HG03175 (cell line): ENCODE measurements at regions not wholly inside any gene's neighbourhood (a gene's known extent, or its start where the extent isn't known, plus 50 kb on each side); places are given as distances from the start of the nearest gene placed in this dataset.

Experiments used
- ATAC-seq: cut with Tn5 transposase; IDR thresholded peaks from one replicate; pipeline ENCODE4 v1.9.1; 2021; ENCODE audit warnings: mild to moderate bottlenecking, moderate library complexity; ENCODE audit not compliant: unreplicated experiment

DNA sequence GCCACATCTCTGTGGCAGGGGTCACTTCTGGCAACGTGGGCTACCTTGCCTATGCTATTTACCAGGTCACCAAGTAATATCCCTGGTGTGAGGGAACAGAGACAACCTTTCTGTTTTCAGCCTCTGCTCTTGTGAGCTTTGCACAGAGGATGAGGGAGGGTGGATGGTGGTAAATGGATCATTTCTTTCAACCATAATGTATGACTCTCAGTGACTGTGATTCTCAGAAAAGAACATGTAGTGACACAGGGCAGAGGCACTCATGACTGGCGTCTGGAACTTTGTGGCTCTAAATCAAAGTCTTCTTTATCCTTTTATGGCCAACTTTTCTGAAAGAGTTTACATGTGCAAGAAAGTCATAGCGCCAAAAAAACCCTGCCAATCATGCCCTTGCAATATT is 153.5 kb upstream of the USP24 start:
- ATAC-seq = no peak

DNA sequence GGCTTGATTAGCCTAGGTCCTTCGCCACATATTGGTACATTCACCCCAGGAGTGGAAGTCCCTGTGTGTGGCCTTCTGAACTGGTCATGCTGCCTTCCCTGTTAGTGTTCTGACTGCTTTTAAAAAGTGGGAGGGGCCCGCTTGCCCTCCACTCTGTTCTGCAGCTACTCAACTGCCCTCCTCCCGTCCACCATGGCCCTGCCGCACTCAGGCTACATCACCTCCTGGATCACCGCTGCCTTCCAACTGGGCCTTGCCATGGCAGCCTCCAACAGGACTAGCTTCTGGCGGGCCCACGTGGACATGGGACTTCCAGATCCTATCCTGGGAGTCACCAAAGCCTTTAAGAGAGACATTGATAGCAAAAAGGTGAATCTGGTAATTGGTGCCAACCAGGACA is 152.1 kb upstream of the USP24 start:
- ATAC-seq = no peak

DNA sequence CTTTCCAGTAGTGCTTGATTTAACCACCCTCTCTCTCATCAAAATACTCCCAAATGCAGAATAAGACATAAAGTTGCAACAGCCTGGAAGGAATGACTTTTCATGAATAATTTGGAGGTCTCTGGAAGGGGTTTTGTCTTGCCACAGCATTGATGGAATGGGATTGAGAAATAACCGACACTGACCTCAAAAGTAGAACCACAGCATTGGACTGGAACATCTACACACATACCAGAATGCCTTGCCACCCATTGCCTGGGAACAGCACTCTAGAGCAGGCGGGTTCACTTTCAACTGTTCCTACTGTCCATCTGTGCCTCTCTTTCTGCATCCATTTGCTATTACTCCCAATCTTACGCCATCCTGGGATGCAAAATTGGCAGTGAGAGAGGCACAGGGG is 149.1 kb upstream of the USP24 start:
- ATAC-seq = no peak

DNA sequence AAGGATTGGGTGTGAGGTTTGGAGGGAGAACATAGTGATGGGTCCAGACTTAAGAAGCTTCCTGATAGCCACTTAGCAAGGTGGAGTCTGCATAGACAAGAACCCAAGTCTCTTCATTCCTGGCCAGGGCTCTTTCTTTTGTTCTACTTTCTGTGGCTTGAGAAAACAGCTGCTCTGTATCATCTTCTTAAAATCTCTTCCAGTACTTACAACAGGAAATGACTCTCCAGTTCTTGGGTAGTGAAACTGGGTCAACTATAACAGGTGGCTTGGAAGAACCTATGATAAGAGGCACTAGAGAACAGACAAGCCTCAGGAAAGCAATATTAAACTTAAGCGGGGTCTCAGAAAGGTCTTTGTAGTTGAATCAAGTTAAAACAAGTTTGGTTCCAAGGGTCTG is 148.1 kb upstream of the USP24 start:
- ATAC-seq = no peak

DNA sequence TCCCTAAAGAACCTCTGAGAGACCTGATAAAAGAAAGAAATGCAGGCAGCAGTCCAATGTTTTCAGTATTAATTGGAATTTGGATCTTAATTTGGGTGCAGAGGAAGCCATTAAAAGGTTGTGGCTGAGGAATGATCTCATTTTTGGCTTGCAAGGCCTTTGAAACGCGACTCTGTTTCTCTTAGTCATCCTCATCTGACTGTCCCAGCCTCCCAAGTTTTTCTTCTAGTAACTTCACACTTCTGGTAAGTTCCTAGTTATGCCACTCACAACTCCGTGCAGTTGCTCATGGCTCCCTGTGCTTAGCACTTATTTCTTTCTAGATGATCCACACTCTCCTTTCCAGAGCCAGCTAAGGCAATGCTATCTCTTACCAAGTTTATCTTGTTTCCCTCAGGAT is 147.4 kb upstream of the USP24 start:
- no peak for ATAC-seq

DNA sequence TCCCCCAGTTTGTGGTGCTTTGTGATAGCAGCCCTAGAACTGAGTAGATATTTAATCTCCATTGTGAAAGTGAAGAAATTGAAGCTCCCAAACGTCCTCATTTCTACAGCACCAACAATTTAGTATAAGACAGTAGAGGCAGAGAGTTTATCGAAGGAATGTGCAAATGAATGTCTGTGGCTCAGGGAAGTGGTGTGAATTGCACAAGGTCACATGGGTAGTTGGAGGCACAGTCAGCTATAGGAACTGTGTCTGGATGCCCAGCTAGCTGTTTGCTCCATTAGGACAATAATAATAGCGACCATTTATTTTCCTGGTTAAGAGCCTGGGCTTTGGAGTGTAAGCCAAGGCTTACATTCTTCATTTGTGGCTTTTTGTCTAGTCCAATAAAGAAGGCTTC is 144.4 kb upstream of the USP24 start:
- no peak for ATAC-seq

DNA sequence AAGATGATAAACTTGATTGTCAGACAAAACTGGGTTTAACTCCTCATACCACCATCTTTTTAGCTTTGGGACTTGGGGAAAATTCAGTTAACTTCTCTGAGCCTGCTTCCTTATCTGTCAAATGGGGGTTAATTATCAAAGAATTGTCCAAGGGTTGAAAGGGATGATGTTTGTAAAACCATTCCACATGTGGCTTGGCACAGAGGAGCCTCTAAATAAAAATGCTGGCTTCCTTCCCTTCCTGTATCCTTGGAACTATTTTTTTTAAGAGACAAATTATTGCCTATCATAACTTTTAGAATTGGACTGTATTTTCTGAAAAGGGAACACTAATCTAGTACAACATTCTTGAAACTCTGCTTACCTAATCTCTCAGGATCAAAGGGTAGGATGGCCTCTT is 143.4 kb upstream of the USP24 start:
- no peak for ATAC-seq

DNA sequence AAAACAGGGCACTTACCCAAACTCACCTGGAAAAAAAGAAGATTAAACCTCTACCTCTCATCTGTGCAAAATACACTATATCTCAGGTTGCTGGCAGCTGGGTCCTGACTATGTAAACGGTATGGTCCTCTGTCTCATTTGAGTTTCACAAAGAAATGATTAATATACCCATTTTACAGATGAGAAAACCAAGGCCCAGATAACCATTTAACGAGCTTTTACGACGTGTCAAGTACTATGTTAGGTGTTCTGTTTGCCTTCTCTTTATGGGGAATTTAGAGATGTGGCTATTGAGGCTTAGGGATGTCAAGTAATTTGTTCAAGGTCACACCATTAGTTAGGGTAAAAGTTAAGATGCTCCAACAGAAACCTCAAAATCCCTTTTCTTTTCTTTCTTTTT is 140.4 kb upstream of the USP24 start:
- ATAC-seq = no peak

DNA sequence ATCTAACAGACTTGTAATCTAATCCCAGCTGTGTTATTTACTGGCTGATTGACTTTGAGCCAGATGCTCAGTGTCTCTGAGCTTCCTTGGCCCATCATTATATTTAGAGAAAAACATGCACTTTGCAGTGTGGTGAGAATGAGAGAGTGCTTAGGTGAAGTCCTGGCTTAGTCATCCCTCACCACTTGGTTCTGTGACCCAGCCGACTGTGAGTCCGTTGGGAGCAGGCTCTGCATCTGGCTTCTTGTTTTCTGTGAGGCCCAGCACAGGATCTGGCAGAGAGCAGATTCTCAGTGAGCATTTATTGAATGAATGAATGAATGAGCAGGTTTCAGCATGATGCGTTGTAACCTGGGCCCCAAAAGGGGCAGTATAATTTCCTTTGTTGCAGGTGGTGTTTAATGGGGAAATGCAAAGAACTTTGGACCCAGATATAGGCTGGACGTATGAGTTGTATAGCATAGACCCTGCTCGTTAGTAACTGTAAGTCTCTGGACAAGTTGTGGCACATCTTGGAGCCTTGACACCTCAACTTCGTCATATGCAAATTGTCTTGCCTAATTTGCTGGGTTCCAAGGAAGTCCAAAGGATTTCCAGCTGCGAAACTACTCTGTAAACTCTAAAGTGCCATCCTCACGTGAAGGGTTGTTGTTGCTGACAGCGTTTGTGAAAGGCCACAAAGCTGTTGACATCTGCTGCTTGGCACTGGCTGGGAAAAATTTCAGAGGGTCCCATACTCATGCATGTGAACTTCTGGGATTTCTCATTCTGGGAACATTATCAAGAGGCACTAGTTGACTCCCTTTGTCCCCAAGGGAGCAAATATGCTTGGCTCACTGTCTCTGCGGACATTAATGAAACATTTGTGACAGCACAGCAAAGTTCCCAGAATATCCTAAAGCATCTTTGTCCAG is 138.8 kb upstream of the USP24 start:
- no peak for ATAC-seq

DNA sequence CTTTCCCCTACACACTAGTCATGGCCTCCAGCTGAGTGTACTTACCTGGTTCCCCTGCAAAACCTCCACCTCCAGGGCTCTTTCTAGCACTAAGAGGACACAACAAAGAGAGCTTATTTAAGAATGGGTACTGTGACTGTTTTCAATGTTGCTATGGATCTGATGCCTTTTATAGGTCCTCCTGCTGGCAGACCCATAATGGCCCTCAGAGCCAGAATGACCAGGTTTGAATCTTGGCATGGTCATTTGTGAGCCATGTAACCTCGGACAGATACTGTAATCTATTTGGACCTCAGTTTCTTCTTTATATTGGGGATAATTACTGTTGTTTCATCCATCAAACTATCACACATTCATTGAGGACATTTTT is 137.6 kb upstream of the USP24 start:
- ATAC-seq = no peak

DNA sequence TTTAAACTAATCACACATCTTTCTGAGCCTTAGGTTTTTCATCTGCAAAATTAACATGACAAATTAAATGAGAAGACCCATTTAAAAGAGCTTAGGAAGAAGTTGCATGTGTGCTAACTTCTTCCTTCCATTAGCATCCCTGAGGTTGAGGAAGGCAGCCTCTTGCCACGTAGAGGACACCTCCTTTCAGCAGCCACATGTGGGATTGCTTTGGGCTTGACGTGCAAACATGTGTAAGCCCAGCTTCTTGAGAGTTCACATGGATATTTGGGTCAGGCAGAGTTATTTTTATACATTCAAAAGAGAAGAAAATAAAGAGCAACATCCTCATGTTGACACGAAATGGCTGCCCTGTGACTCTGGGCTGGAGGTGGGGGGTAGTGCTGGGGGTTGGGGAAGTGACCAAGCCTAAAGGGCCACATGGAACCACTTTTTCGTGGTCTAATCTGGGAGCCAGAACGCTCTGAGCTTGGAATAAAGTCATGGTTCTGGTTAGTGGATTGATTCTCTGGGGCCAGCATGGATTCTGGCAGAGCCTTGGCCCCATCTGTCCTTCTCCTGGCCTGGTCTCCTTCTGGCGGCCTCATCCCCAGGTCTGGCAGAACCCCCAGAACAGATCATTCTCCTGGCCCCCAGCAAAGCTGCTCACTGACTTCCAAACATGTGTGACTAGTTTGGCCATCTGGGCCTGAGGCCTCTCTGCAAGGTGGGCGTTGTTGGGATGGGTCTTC is 137.1 kb upstream of the USP24 start:
- no peak for ATAC-seq

DNA sequence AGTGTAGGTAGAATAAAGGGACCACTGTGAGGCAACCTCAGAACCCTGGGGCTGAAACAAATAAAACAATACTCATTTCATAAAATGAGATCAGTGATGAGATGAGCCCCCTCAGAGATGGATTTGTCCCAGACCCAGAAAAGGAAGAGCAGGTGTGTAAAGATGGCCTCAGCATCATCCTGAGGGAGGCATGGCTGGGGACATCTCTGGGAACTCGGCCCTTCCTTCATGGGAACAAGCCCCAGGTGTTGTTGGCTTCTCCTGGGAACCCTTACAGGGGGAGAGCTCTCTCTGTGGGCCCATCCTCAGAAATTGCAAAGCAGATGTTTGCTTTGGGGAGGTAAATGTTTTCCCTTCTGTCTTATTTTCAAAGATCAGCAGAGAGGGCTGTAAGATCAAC is 133.2 kb upstream of the USP24 start:
- no peak for ATAC-seq

DNA sequence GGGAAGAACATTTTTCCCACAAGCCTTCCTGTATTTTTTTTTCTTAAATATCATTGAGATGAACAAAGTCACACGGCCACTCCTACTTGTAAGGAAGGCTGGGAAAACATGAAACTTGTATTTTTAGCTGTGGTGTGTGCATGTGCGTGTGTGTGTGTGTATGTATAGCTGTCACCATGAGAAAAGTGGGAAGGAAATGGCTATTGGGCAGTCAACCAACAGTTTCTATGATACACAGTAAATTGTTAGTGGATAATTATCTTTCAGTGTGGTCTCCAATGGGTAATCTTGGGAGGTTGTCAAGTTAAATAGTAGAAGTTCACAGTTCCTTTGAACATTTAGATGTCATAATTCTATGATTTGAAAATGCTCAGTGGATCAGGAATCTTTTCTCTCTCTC is 132.7 kb upstream of the USP24 start:
- no peak for ATAC-seq

DNA sequence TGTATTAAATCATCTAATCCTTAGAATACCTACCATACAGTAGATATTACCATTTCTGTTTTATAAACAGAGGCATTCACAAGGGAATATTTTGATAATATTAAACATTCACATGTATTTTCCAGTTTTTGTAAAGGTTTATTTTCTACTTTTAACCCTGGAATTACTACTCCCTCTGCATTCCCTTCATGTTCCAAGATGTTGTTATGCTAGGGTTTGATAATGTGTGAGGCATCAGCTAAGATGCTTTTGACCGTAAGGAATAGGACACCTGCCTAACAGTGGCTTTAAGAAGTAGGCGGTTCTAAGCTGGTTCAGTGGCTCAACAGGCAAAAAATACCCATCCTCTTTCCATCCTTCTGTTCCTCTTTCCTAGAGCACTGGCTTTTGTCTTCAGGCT is 131.9 kb upstream of the USP24 start:
- ATAC-seq = no peak

DNA sequence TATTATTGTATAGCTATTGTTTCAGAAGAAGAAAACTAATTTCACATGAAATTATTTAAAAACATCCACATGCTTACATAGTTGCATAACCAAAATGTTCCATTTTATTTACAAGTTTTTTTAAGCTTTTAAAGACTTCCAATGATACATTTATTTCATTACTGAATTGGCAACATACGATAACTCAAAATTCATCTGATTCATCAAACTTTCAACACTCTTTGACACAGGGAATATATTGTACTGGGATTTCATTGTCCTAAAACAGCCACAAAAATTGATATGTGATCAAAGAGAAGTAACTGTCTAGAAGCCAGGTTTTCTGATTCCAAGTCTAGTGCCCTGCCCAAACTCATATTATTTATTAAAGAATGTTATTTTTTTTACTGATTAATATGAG is 131.4 kb upstream of the USP24 start:
- ATAC-seq = no peak

DNA sequence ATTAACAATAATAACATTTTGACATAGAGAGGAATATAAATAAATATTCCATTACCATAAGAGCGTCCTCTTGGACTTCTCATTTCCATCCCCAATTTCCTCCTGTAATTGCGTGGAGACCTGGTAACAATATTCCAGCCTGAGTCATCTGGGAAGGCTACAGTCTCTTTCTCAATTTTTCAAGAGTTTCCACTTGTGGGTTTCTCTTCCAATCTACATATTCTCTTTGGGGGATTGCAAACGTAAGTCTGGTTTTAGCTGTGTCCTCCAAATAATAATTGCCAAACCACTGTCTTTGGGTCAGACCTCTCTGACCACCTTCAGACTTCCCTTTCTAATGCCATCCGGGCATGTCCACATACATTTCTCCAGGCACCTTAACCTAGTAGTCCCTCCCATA is 124.5 kb upstream of the USP24 start:
- ATAC-seq = no peak

DNA sequence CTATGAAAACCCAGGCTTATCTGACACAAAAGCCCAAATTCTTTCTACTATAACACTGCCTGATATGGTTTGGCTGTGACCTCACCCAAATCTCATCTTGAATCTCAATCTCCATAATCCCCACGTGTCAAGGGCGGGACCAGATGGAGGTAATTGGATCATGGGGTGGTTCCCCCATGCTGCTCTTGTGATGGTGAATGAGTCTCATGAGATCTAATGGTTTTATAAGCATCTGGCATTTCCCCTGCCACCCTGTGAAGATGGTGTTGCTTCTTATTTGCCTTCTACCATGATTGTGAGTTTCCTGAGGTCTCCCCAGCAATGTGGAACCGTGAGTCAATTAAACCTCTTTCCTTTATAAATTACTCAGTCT is 123.3 kb upstream of the USP24 start:
- no peak for ATAC-seq

DNA sequence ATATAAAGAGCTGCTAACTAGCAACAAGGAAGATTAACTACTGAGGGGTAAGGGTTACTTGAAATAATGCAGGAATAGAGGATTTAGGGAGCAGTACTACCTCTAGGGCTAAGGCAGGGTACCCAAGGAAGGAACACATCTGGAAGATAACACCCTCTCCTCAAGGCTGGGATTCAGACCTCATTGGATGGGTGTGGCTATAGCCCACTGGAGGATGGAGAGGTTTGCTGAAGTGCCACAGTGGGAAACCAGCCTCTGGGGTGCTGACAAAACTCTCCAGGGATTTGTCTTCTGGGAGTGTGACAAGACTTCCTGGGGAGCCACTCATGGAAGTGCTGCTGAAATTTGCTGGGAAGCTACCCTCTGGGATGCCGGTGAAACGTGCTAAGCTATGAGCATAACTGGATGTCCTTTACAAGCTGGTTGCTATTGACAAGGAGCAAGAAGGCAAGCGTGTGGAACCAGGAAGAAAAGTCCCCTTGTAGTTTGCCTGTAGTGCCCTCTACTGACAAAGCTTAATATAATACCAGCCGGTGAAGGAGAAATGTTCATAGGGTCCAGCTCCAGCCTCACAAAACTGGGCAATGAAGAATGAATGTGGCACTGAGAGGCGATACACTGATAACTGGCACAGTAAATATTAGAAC is 122.8 kb upstream of the USP24 start:
- ATAC-seq = peak; percentile 67

DNA sequence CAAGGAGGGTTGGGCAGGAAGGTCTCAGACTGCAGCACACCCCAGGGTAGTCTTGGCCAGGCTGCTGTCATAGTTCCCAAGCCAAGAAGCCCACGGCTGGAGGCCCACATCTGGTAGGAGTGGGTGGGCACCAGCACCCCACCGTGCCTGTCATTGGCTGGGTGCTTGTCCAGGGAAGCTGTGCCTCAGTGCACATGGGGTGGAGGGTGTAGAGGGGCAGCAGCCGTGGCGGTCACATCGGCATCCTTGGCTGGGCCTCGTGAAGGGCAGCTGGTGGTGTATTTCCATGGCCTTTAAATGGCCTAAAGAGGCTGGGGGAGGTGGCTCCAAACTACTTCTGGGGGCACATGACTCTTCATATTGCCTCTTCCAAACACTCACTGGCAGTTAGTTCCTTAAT is 119.6 kb upstream of the USP24 start:
- no peak for ATAC-seq

DNA sequence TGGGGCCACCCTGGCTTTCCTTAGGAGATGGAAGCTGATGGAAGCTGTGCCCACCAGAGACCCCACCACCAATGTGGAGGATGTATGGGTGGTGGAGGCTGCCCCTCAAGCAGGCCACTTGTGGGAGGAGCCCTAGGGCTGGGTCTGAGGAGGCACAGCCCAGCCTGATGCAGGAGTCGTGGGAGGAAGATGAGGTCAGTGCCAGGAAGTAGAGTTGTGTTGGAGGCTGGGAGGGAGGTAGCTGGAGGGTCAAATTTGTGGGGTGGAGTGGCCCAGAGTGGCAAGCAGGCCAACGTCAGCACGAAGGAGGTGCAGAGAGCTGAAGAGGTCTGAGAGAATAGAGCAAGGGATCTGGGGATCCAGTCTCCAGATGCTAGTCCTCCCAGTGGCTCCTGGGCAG is 119.0 kb upstream of the USP24 start:
- no peak for ATAC-seq

DNA sequence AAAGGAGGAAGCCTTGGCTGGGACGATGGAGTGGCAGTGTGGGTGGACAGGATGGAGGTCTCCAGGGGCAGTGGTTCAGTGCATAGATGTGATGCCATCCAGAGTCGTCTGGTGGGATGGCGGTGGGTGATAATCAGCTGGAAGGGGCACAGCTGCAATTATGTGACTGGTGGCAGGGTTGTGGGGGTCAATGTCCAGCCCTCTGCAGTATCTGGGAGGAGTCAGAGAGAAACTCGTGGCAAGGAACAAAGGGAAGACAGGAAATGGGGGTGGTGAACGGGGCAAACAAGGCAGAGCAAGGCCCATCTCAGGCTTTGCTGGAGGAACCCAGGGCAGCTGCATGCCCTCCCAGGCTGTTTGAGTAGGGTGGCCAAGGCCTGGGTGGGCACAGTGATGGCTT is 118.3 kb upstream of the USP24 start:
- no peak for ATAC-seq

DNA sequence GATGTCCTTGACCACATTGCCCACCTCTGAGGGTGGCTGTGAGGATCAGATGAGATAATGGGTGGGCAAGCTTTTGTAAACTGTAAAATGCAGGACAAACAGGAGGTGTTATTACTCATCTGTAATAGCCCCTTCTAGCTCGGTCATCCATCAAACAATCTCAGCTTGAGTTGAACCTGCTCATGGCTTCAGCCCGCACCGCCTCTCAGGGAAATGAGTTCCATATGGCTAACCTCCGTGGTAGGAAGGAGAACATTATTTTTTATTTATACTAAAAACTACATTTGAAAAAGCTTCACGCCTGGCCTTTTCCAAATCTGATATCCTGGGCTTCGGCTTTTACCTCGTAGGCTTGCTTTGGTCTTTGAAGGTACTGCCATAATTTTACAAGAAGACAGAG is 116.2 kb upstream of the USP24 start:
- no peak for ATAC-seq
